HG02678 (cell line): ENCODE measurements at regions not wholly inside any gene's neighbourhood (a gene's known extent, or its start where the extent isn't known, plus 50 kb on each side); places are given as distances from the start of the nearest gene placed in this dataset.
"Not testable (repeated sequence)": the region's sequence is repeated elsewhere in the genome, so short reads cannot be mapped to it uniquely, and the experiment has no call there.

Experiments
- ATAC-seq: cut with Tn5 transposase; IDR thresholded peaks from one replicate; pipeline ENCODE4 v1.9.1; 2021; ENCODE audit warnings: mild to moderate bottlenecking, moderate library complexity; ENCODE audit not compliant: unreplicated experiment

- ATAC-seq = no peak
Measured at GRCh38 chr10:29189256-29189655, 99.6 kb upstream of the LYZL1 start.

GRCh38 chr10:29191674-29192073 is 97.2 kb upstream of the LYZL1 start:
- no peak for ATAC-seq

GRCh38 chr10:29199339-29199738 is 89.5 kb upstream of the LYZL1 start:
- ATAC-seq = no peak

GRCh38 chr10:29199941-29200679 is 88.8 kb upstream of the LYZL1 start:
- ATAC-seq = no peak

- no peak for ATAC-seq
Measured at GRCh38 chr10:29202386-29202940, 86.4 kb upstream of the LYZL1 start.

GRCh38 chr10:29203432-29203831 is 85.4 kb upstream of the LYZL1 start:
- ATAC-seq = no peak

- no peak for ATAC-seq
Measured at GRCh38 chr10:29204070-29204800, 84.6 kb upstream of the LYZL1 start.

GRCh38 chr10:29205787-29206186 is 83.1 kb upstream of the LYZL1 start:
- ATAC-seq = no peak

GRCh38 chr10:29208845-29209244 is 80.0 kb upstream of the LYZL1 start:
- no peak for ATAC-seq

- no peak for ATAC-seq
Measured at GRCh38 chr10:29209830-29210229, 79.0 kb upstream of the LYZL1 start.

GRCh38 chr10:29210266-29210868 is 78.5 kb upstream of the LYZL1 start:
- no peak for ATAC-seq

GRCh38 chr10:29212597-29212996 is 76.3 kb upstream of the LYZL1 start:
- ATAC-seq = no peak

GRCh38 chr10:29214551-29214950 is 74.3 kb upstream of the LYZL1 start:
- ATAC-seq = no peak

GRCh38 chr10:29217292-29217738 is 71.6 kb upstream of the LYZL1 start:
- ATAC-seq = no peak

- ATAC-seq = no peak
Measured at GRCh38 chr10:29223326-29223725, 65.5 kb upstream of the LYZL1 start.

GRCh38 chr10:29224631-29225030 is 64.2 kb upstream of the LYZL1 start:
- no peak for ATAC-seq

GRCh38 chr10:29227201-29227600 is 61.7 kb upstream of the LYZL1 start:
- ATAC-seq = no peak

GRCh38 chr10:29228562-29228961 is 60.3 kb upstream of the LYZL1 start:
- ATAC-seq = no peak

- no peak for ATAC-seq
Measured at GRCh38 chr10:29229258-29229705, 59.6 kb upstream of the LYZL1 start.

GRCh38 chr10:29236910-29237309 is 52.0 kb upstream of the LYZL1 start:
- ATAC-seq = not testable (repeated sequence)

- ATAC-seq = no peak
Measured at GRCh38 chr10:29237786-29238185, 51.1 kb upstream of the LYZL1 start.
